HG03097 (cell line): ENCODE measurements at regions not wholly inside any gene's neighbourhood (a gene's known extent, or its start where the extent isn't known, plus 50 kb on each side); places are given as distances from the start of the nearest gene placed in this dataset.

Experiments
- ATAC-seq: cut with Tn5 transposase; IDR thresholded peaks from one replicate; pipeline ENCODE4 v1.9.1; 2021; ENCODE audit not compliant: unreplicated experiment, low FRiP score

GRCh38 chr4:14566518-14566917 is 435.8 kb upstream of the CPEB2 start:
- ATAC-seq = no peak

GRCh38 chr4:14568351-14568750 is 433.9 kb upstream of the CPEB2 start:
- ATAC-seq = no peak

- ATAC-seq = no peak
Measured at GRCh38 chr4:14575289-14575688, 427.0 kb upstream of the CPEB2 start.

GRCh38 chr4:14575919-14576318 is 426.4 kb upstream of the CPEB2 start:
- ATAC-seq = no peak

- no peak for ATAC-seq
Measured at GRCh38 chr4:14580061-14580460, 422.2 kb upstream of the CPEB2 start.

GRCh38 chr4:14581741-14582140 is 420.5 kb upstream of the CPEB2 start:
- ATAC-seq = no peak

GRCh38 chr4:14582677-14583076 is 419.6 kb upstream of the CPEB2 start:
- ATAC-seq = no peak

GRCh38 chr4:14583331-14583730 is 418.9 kb upstream of the CPEB2 start:
- no peak for ATAC-seq

GRCh38 chr4:14583752-14584151 is 418.5 kb upstream of the CPEB2 start:
- ATAC-seq = no peak

GRCh38 chr4:14592950-14593349 is 409.3 kb upstream of the CPEB2 start:
- ATAC-seq = no peak

- ATAC-seq = no peak
Measured at GRCh38 chr4:14596028-14596427, 406.3 kb upstream of the CPEB2 start.

GRCh38 chr4:14596437-14596836 is 405.8 kb upstream of the CPEB2 start:
- ATAC-seq = no peak

- no peak for ATAC-seq
Measured at GRCh38 chr4:14596904-14597303, 405.4 kb upstream of the CPEB2 start.

- no peak for ATAC-seq
Measured at GRCh38 chr4:14602206-14602605, 400.1 kb upstream of the CPEB2 start.

GRCh38 chr4:14607001-14607400 is 395.3 kb upstream of the CPEB2 start:
- ATAC-seq = no peak

GRCh38 chr4:14607578-14607977 is 394.7 kb upstream of the CPEB2 start:
- ATAC-seq = no peak

GRCh38 chr4:14608630-14609029 is 393.7 kb upstream of the CPEB2 start:
- ATAC-seq = no peak

- ATAC-seq = no peak
Measured at GRCh38 chr4:14614840-14615239, 387.4 kb upstream of the CPEB2 start.

GRCh38 chr4:14615671-14616070 is 386.6 kb upstream of the CPEB2 start:
- ATAC-seq = no peak

GRCh38 chr4:14620567-14621141 is 381.6 kb upstream of the CPEB2 start:
- ATAC-seq = no peak

GRCh38 chr4:14621731-14622463 is 380.4 kb upstream of the CPEB2 start:
- no peak for ATAC-seq

GRCh38 chr4:14627038-14627437 is 375.2 kb upstream of the CPEB2 start:
- no peak for ATAC-seq
